CD4-positive, alpha-beta T cell treated with Interleukin-15 for 1 hour (primary cell): ENCODE measurements at regions not wholly inside any gene's neighbourhood (a gene's known extent, or its start where the extent isn't known, plus 50 kb on each side); places are given as distances from the start of the nearest gene placed in this dataset.

ENCODE experiments used
- DNase-seq: peaks from one replicate; pipeline ENCODE4 v3.0.0-alpha.2; 2020

DNA sequence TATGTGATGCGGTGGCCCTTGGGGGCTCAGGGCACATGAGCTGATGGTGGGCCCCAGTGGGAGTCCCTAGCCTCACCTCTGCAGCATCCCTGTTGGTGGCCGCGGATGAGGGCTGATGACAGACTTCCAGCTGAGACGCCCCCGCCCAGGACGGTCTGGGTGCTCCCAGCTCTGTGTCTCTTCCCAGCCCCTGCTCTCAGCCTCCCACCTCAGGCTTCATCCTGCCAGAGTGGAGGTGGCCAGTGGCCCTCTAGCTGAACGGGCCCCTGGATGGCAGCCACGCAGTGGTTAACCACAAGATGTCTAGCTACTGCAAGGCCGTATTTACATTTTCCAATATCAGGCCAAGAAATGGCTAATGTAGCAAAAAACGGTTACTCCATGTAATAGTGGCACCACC is 205.3 kb upstream of the LINGO1 start:
- no peak for DNase-seq

DNA sequence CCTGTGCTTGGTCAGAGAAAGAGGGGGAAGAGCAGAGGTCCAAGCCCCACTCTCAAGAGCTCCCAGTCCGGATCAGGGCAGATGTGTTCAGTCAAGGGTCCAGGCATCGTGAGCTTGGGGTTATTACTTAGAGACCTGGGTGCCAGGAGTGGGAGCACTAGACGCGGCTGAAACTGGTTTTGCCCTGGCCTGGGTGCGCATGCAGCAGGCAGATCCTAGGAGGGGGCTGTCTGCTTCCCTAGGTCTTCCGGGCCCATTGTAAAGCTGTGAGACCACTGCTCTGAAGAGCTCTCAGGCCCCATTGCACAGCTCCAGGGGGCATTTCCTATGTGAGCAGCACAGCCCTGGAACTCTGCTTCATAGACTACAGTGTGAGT is 204.9 kb upstream of the LINGO1 start:
- DNase-seq = no peak

DNA sequence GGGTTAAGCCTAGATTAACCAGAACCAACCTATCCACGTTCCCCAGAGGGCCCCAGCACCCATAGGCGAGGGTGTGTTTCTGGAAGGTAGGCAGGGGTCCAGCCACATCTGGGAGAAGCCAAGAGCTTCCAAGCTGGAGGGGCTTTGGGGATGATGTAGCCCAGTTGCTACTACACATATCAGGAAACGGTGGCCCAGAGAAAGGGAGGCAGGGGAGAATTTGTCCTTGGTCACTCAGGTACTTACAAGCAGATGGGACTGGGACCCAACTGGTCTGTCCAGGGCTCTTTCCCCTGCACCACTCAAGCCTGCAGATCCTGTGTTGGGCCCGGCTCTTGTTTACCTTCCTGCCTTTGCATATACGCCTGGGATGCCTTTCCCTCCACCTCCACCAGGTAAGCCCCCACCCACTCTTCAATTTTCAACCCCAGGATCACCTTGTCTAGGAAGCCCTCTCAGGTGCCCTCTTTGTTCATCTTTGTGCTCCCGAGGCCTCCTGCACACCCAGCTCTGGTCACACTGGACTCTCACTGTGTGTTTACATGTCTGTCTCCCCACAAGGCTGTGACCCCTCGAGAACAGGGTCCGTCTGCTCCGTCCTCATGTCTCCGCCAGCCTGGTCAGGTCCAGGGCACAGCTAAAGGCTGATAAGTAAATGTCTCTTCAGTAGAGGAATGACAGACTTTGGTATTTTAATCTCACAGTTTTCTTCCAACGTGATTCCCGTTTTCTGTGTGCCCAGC is 204.4 kb upstream of the LINGO1 start:
- DNase-seq = no peak

DNA sequence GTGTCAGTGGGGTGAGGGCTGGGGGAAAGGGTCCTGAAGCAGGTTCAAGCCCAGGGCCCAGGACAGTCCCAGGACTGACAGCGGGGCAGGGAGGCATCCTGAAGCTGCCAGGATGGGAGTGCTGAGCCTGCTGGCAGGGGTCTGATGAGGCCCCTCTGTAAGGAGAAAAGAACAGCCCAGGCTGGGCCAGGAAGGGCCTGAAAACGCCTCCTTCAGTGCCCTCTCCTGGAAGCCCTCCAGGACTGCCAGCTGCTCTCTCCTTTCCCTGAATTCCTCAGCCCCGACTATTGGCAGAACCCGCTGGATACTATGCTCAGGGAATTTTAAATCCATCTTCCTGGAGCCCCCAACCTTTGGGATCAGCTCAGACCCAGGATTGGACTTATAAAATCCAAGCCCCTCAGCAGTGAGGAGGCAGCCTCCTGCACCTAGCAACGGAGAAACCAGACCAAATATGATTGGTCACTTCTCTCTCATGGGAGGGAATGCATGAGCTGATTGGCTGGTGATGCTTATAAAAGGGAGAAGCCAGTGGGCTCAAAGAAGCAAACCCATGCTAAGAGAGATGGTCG is 203.5 kb upstream of the LINGO1 start:
- DNase-seq = no peak

DNA sequence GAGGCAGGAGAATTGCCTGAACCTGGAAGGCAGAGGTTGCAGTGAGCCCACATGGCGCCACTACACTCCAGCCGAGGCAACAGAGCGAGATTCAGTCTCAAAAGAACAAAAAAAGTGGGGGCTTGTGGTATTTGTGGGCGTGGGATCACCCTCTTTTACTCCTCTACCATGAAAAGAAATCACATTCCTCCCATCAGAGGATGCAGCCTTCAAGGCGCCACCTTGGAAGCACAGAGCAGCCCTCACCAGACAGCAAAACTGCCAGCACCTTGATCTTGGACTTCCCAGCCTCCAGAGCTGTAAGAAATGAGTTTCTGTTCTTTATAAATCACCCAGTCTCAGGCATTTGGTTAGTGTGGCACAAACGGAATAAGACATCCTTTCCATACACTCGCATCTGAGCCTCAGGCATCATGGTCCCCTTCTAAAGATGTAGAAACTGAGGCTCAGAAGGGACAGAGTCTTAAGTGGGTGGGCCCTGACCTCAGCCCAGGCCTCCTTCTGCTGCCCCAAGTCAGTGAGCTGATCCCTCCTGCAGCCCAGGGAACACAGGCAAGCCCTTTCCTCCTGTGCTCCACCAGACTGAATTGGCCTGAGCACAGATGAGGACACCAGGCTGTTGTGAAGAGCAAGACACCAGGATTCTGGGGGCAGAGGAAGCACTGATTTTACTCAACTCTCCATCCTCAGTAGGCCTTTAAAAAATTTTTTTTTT is 201.7 kb upstream of the LINGO1 start:
- DNase-seq = no peak

DNA sequence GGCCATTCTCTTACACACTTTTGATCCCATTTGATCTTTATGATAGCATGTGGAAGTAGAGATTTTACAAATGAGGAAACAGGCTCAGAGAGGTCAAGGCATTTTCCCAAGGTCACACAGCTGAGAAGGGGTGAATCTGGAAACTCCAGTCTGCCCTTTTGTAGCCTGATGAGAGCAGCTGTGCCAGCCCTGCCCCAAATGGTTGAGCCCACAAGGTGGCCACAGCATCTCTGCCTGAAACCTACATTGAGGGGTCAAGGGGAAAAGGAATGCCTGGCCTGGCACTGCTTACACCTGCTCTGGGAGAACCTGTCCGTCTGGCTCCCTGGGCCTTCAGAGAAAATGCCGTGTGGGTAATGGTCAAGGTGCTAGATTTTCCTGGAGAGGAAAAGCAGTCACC is 200.2 kb upstream of the LINGO1 start:
- no peak for DNase-seq

DNA sequence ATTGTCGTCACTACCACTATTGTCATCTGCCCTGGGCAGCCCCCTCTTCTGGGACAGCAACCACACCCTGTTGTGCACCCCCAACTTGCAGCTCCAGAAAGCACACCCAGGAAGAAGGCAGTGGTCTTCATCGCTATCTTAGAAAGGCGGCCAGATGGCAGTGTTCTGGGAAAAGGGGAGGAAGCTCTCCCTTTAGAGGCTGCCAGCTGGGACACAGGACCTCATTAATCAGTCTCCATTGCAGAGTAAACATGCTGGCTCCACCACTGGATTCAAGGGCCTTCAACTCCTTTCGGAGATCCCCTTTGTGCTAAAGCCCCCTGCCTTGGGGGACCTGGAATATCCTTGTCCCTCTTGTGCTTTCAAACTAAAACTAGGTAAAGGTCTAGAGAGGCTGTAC is 199.3 kb upstream of the LINGO1 start:
- DNase-seq = no peak

DNA sequence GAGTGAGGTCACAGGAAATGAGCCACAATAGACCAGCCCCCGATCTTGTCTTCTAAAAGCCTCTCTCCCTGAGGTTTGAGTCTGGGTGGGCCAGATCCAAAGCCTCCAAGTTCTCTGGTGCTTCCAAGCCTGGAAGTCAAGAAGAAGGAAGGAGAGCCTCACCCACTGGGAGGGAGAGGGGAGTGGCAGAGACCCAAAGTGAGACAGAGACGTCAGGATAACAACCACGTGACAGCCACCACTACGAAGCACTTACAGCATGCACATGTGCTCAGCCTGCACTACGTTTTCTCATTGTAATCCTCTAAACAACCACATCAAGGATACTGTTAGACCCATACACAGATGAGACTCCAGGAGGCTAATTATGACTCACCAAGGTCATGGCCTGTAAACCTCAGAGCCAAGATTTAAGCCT is 197.3 kb upstream of the LINGO1 start:
- no peak for DNase-seq

DNA sequence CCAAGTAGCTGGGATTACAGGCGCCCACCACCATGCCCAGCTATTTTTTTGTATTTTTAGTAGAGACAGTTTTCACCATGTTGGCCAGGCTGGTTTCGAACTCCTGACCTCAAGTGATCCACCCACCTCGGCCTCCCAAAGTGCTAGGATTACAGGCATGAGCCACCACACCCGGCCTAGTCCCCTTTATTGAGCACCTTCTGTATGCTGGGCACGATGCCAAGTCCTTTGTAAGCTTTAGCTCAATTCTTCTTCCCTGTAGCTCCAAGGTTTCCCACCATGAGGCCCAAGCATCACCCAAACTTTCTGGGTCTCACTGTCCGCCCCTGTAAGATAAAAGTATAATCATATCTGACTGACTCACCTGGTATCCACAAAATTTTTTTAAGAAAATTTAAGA is 196.6 kb upstream of the LINGO1 start:
- peak; percentile 1 for DNase-seq

DNA sequence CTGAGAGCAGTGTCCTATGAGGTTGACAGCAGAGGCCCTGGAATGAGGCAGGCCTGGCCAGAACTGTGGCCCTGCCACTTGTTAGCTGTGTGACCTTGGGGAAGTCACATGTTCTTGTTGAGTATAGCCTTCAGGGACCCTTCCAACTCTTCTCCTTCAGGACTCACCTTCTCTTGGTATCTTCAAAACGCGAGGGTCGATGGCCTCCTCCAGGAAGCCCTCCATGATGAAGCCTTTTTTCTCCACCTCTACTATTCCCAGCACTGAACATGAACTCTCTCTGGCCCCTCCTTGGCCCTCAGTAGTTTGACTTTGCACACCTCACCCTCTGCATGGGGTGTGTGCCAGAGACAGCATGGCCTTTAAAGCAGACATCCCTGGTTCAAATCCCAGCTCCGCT is 195.1 kb upstream of the LINGO1 start:
- DNase-seq = no peak

DNA sequence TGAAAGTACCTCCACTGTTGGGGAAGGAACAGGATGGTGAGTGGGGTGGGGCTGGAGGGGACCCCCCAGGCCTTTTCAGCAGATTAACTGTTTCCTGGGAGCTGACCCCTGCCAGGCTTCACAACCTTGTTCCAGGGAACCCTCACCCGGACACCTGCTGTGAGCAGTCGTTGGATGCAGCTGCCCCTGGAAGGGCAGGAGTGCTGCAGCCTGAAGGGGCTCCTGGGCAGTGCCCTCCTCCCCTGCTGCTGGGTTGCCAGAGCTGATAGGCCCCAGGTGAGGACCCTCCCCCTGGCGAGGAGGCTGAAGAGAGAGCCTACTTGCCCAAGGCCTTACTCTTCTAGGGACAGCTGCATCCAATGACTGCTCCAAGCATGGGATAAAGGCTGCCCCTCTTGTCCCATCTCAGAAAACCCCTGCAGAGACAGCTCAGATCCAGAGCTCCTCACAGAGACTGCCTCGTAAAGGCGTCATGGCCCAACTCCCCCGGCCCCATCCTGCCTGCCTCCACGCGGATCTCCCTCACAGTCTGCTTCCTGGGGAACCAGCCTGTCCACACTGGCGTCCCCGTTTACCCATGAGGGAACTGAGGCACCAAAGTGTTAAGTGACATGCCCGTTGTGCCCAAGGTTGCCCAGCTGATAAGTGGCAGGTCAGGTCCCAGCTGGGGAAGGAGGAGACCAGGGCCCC is 193.4 kb upstream of the LINGO1 start:
- DNase-seq = no peak

DNA sequence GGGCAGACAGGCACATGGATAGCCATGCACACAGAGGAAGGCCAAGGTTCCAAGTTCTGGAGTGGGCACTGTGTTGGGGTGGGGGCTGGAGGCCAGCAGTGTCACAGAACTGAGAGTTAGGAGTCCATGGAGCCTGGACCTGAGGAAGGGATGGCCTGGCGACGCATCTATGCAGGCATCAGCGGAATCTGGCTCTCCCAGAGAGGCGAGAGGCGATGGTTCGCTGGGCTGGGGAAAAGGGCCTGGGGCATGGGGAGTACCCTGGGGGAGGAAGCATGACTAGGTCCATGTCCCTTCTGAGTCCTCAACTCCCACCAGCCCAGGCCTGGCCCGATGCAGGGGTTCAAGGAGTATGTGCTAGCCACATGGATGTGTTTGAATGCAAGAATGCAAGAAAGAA is 192.8 kb upstream of the LINGO1 start:
- DNase-seq = peak; percentile 7

DNA sequence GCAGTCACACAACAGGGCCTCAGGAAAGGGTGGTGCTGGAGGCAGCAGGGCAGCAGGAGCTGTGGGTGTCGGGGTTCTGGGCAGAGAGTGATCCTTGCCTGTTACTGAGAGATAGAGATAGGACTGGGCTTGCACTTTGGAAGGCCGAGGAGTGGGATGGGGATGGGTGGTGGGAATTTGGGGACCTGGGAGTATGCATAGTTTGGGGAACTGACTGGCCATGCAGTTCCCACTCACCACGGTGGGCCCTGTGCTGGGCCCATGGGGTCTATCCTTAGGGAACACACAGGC is 192.5 kb upstream of the LINGO1 start:
- peak; percentile 5 for DNase-seq

DNA sequence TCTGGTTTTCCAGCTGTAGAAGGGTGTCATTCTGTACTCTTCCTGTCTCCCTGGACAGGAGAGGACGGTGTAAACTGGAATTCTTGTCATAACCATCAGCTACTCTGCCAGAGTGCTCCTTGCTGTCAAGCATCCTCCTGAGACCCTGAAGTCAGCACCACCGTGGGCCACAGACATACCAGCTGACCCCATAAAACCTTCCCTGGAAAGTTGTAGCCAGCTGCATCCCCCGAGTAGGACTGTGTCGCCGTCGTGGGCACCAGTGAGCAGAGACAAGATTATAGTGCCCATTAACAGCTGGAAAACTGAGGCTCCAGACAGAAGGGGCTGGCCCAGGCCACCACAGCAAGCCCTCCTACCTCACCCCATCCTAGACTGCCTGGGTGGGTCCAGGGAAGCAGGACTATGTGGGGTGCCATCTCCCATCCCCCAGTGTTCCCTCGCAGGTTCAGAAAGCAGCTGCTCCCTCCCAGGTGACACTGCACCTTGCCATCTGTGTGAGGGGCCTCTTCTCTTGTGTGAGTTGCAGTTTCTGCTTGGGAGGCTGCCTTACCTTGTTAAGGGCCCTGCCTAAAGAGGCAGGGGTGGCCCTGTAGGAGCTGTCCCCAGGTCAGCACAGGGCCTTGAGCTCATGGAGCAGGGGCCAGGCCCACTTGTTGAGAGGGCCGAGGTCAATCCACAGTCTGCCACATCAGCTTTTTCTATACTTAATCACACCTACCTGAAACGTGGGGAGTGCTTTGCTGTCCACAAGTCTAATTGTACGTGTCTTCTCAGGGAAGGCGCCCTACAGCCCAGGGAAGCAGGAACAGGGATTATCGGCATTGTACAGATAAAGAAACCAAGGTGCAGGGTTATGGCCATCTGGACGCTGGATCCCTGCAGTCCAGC is 191.9 kb upstream of the LINGO1 start:
- DNase-seq = no peak

DNA sequence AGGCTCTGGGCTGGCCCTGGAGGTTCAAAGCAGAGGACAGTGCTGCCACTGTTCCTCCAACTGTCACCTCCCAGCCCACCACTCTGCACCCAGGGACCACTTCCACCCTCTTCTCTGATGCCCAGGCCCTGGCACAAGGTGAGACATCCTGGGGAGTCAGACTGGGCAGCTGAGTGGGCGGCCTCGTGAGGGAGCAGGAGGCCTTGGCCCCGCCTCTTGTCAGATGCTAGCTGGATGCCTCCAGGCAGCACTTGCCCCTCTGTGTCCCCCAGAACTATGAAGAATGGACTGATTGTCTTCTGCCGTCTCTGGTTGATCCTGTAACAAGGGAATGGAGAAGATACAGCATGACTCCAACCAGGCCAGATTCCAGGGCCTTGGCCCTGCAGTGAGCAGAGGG is 191.0 kb upstream of the LINGO1 start:
- no peak for DNase-seq

DNA sequence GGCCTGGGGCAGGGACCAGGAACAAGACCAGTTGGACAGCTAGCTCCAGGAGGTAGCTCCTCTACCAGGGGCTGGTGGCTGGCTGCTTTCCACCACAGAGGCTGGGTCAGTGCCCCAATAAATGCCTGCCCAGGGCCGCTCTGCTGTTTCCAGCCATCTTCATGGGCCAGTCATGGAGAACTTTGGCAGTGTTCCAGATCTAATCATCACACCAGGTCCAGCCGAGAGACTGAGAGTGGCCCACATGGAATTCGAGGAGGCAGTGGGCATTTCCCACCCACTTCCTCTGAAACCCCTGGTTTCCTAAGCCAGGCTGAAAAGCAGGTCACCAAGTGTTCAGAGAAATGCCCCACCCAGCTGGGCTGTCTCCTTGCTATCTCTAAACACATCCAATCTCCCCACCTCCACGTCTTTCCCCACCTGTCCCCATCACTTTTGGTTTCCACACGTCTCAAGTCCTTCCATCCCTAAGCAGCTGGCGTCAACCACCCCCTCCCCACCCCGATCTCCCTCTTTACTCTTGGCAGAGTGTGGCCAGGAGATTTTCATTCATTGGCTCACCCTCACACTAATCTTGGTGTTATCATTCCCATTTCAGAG is 190.0 kb upstream of the LINGO1 start:
- no peak for DNase-seq

DNA sequence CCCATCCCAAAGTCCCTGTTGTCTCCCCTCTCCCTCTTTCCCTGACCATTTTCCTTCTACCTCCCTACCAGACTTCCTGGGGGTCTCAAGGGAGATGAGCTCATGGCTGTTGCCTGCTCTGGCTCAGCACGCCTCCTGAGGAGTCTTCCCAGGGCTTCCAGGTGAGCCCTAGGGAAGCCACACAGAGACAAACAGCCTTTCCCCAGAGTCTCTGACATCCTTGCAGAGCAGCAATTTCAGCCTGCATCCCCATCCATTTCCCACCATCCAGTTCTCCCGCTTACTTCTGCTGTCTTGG is 189.2 kb upstream of the LINGO1 start:
- no peak for DNase-seq

DNA sequence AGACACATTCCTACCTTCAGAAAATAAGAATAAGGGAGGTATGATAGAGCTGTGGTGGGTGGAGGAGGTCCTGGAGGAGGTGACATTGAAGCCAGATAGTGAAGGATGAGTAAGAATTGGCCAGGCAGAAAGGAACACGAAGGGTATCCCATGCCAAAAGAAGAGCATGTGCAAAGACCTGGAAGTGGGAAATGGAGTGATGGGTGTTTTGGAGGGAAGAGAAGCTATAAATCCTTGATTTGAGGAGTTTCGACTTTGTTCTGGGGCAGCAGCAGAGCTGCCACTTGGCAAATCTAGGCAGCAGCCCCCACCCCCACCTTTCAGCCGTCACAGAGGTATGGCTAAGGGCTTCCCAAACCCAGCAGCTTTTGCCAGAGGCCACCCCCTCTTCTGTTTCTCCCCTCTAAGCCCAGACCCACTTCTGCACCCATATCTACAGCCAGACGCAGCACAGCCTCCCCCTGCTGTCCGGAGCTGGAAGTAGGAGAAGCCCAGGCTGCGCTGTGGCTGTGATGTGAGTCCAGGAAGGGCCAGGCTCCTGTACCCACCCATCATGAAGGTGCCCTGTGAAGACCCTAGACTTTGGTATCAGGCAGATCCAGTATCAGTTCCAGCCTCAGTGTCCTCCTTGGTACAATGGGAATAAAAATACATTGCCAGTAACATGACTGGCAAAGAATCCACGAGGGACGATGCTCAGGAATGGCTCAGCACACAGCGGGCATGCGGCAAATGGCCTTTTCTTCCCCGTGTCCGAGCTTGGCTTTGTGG is 188.7 kb upstream of the LINGO1 start:
- DNase-seq = no peak

DNA sequence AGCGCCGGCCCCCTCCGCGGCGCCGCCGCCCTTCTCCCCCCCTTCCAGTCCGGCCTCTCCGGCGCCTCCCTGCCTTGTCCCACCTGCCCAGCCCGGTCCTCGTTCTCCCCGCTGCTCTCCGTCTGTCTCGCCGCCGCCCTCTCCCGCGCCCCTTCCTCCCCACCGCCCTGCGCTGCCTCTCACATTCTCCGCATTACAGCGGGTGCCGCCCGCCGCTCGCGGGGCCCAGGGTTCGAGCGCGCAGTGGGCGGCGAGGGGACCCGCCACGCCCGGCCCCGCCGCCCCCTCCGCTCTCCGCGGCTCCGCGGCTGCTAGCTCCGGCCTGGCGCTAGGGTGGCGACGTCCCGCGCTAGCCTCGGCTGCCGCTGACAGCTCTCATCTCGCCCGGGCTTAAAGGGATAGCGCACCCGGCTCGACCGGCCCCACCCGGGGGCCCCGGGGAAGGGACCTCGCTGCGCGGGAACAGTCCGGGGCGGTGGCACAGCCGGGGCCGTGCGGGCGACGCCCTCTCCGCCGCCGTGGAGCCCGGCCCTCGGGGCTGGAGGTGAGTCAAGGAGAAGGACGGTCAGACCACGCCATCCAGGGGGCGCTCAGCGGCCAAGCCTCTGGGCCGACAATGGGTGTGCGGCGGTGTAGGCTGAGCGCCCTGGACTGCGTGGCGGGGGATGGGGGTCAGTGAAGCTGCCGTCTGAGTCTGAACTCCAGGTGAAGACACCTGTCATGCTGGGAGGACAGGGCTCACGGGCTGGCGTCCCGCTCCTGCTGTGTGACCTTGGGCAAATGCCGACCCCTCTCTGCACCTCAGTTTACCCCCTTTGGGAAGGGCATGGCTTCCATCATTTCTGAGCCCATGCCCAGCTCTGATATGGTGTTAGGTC is 187.4 kb upstream of the LINGO1 start:
- DNase-seq = no peak

DNA sequence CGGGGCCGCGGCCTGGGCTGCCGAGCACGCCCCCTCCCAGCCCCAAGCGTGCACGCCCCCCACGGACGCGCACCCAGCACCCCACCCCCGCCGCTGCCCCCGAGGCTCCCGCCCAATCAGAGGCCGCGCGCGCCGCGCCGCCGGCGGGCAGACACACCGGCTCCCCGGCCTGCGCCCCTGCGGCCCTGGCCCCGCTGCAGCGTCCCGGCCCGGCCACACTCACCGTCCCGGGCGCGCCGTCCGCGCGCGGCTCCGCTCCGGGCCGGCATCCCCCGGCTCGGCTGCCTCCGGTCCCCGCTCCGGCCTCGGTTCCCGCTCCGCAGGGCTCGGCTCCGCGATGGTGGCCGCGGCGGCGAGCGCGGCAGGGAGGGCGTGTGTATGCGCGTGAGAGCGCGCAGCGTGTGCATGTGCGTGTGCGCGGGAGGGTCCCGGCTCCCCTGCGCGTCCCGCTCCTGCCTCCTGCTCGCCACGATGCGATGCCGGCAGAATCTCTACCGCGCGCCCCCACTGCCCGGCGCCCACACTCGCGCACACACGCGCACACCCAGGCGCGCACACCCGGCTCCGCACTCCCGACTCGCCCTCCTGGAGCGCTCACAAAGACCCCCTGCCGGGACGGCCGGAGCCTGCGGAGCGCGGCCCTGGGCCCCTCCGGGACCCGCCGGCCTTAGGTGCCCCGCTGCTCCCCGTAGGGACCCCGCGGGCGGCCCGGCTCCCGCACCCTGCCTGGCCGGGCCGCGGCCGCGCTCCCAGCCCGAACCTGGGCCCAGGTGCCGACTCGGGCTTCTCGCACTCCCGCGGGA is 186.5 kb upstream of the LINGO1 start:
- no peak for DNase-seq
